ENCODE measurements at regions not wholly inside any gene's neighbourhood (a gene's known extent, or its start where the extent isn't known, plus 50 kb on each side); places are given as distances from the start of the nearest gene placed in this dataset.

DNA sequence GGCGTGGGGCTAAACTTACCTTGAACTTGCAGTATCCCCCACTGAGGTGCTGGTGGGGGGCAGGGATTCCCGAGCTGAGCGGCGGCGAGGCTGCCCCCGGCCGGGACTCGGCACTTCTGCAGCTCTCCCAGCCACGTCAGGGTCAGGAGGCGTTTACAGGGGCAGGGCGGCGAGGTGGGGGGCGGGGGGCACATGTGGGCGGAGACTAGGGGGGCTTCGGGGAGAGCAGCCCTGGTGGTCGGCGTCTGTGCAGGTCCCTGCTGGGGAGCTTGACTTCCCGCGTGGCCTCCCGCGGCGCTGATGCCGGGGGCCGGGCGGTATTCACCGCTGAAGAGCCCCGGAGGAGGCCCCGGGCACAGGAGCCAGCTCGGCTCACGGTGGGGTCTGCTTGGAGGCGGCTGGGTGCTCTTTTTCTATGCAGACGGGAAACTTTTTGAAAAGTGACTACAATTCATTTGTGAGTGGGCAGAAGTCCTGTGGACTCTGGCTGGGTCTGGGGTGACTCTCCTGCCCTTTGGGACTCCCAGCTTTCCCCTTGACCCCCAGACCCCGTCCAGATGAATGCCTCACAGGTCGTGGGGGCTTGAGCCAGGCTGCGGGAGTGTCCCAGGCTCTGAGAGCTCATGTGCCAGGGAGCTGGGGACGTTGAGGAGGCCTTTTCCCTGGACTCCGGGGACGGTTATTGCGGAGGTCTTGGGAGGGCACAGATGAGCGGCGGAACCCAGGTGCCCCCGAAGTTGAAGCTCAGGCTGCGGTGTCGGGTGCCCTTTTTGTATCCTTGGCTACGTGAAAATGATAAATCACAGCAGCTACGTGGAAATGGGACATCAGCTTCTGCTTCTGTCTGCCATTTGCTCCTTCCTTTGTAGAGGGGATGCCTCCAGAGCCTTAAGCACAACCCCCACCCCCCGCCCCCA lies 75.9 kb upstream of the GATA5 start:
- peak overlapping the region; percentile 46 for H3K4me3 ChIP-seq
- peak overlapping the region; percentile 97 for H3K4me2 ChIP-seq
- no peak for DNase-seq (ENCODE audit: low read depth in 1 of 2, low spot score in 1 of 2)
- ChIA-PET CTCF (interaction anchor here (1.2 to 2.5 kb wide), 5 partner anchors 11 to 65 kb away, joined by 3 to 9 read pairs (median 4); no protein-coding TSS in a partner anchor), POLR2A (no interaction called here)
- no peak for TF ChIP-seq HES2 (IDR thresholded peaks at IDR 0.05)
- TF ChIP-seq, protein P1, sequence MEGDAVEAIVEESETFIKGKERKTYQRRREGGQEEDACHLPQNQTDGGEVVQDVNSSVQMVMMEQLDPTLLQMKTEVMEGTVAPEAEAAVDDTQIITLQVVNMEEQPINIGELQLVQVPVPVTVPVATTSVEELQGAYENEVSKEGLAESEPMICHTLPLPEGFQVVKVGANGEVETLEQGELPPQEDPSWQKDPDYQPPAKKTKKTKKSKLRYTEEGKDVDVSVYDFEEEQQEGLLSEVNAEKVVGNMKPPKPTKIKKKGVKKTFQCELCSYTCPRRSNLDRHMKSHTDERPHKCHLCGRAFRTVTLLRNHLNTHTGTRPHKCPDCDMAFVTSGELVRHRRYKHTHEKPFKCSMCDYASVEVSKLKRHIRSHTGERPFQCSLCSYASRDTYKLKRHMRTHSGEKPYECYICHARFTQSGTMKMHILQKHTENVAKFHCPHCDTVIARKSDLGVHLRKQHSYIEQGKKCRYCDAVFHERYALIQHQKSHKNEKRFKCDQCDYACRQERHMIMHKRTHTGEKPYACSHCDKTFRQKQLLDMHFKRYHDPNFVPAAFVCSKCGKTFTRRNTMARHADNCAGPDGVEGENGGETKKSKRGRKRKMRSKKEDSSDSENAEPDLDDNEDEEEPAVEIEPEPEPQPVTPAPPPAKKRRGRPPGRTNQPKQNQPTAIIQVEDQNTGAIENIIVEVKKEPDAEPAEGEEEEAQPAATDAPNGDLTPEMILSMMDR (IDR thresholded peaks at IDR 0.05) = no peak
- TF ChIP-seq RARB (CRISPR knock-in tag; IDR thresholded peaks at IDR 0.05) = no peak
- TF ChIP-seq, protein P2, sequence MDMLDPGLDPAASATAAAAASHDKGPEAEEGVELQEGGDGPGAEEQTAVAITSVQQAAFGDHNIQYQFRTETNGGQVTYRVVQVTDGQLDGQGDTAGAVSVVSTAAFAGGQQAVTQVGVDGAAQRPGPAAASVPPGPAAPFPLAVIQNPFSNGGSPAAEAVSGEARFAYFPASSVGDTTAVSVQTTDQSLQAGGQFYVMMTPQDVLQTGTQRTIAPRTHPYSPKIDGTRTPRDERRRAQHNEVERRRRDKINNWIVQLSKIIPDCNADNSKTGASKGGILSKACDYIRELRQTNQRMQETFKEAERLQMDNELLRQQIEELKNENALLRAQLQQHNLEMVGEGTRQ (IDR thresholded peaks at IDR 0.05) = no peak
- TF ChIP-seq NR3C1 (IDR thresholded peaks at IDR 0.05) = no peak
- no peak for TF ChIP-seq KDM1A (IDR thresholded peaks at IDR 0.05; ENCODE audit: low read depth)
- no peak for TF ChIP-seq CBX8 (IDR thresholded peaks at IDR 0.05)
- TF ChIP-seq KDM5A (IDR thresholded peaks at IDR 0.05) = no peak
- TF ChIP-seq HDAC2 (IDR thresholded peaks at IDR 0.05) = no peak
- TF ChIP-seq HEYL (CRISPR knock-in tag; IDR thresholded peaks at IDR 0.05) = no peak
- no peak for TF ChIP-seq CEBPB (IDR thresholded peaks at IDR 0.05)
- no peak for TF ChIP-seq ZNF302 (CRISPR knock-in tag; IDR thresholded peaks at IDR 0.05)
- TF ChIP-seq HOXA7 (CRISPR knock-in tag; IDR thresholded peaks at IDR 0.05) = no peak
- no peak for TF ChIP-seq NFE2L2 (conservative IDR thresholded peaks at IDR 0.05; ENCODE audit: low read length)
- no peak for TF ChIP-seq CHD2 (IDR thresholded peaks at IDR 0.05; ENCODE audit: low read length, partially characterized antibody)
- no peak for TF ChIP-seq ATOH8 (CRISPR knock-in tag; IDR thresholded peaks at IDR 0.05; ENCODE audit: low read depth)
- no peak for TF ChIP-seq RCOR1 (IDR thresholded peaks at IDR 0.05; ENCODE audit: low read depth, low read length)
- H3K27ac ChIP-seq = no peak overlapping the region; a peak in 1 of 6 replicates
- FAIRE-seq = no peak
- H3K9me3 ChIP-seq = no peaks in the 10 kb centered on the region
- WGBS (ENCODE audit: missing lambda C conversion rate) = 45% methylated on average over 22 of the region's 47 CpGs
- ATAC-seq = no peak
- H3K4me1 ChIP-seq = peaks cover 20% of the 10 kb centered on the region

DNA sequence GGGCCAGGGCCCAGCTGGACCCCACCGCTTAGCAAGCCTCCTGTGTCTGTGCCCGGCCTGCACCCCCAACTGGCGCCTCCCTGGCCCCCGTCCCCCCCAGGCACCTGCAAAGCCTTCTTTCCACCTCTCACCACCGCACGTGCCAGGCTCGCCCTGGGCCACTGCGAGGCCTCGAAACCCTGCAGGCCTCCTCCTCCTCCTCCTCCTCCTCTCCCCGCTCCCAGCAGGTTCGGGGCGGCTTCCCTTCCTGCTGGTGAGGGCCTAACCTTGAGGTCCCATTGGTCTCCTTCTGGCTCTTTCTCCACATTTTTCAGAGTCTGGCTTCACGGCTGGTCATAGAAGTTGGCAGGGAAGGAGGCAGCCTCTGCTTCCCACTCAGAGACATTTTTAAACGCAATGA lies 76.8 kb upstream of the GATA5 start:
- 73% methylated on average over 11 of the region's 14 CpGs for WGBS (ENCODE audit: missing lambda C conversion rate)
- no peak overlapping the region for H3K27ac ChIP-seq
- no peak overlapping the region for H3K4me3 ChIP-seq
- H3K4me1 ChIP-seq = peaks cover 22% of the 10 kb centered on the region
- no peak overlapping the region for H3K4me2 ChIP-seq
- FAIRE-seq (no peak), ATAC-seq (no peak), DNase-seq (ENCODE audit: low read depth in 1 of 2, low spot score in 1 of 2) (no peak)
- ChIA-PET POLR2A (no interaction called here), CTCF (interaction anchor here (0.6 to 2.5 kb wide), 6 partner anchors 18 to 165 kb away, joined by 3 to 9 read pairs (median 4); no protein-coding TSS in a partner anchor)
- no peak for TF ChIP-seq HES2 (IDR thresholded peaks at IDR 0.05)
- TF ChIP-seq HOXB5 (CRISPR knock-in tag; IDR thresholded peaks at IDR 0.05) = no peak
- no peak for TF ChIP-seq PHF8 (IDR thresholded peaks at IDR 0.05; ENCODE audit: borderline replicate concordance, low read depth)
- TF ChIP-seq CHD4 (IDR thresholded peaks at IDR 0.05; ENCODE audit: borderline replicate concordance) = no peak
- no peak for TF ChIP-seq HDAC2 (IDR thresholded peaks at IDR 0.05)
- TF ChIP-seq HMGXB4 (CRISPR knock-in tag; IDR thresholded peaks at IDR 0.05; ENCODE audit: borderline replicate concordance) = no peak
- TF ChIP-seq, protein P3, sequence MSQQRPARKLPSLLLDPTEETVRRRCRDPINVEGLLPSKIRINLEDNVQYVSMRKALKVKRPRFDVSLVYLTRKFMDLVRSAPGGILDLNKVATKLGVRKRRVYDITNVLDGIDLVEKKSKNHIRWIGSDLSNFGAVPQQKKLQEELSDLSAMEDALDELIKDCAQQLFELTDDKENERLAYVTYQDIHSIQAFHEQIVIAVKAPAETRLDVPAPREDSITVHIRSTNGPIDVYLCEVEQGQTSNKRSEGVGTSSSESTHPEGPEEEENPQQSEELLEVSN (IDR thresholded peaks at IDR 0.05; ENCODE audit: borderline replicate concordance, low read depth) = no peak
- no peak for TF ChIP-seq TP53 (CRISPR knock-in tag; IDR thresholded peaks at IDR 0.05)
- TF ChIP-seq, protein P2 (IDR thresholded peaks at IDR 0.05) = no peak
- H3K9me3 ChIP-seq = no peaks in the 10 kb centered on the region

Measured in A549 (cell line).